KBM-7 (cell line): ENCODE measurements at regions not wholly inside any gene's neighbourhood (a gene's known extent, or its start where the extent isn't known, plus 50 kb on each side); places are given as distances from the start of the nearest gene placed in this dataset.
"Not testable (repeated sequence)": the region's sequence is repeated elsewhere in the genome, so short reads cannot be mapped to it uniquely, and the experiment has no call there.

Source experiments
- DNase-seq: peaks from one replicate; pipeline ENCODE4 v3.0.0-alpha.2; 2015
- in situ Hi-C: fragments of 300-500 bp; cut with MboI; formaldehyde crosslinking; loops from 2 replicates; pipeline ENCODE4 v1.14.3; 2020; ENCODE audit warnings: low sequenced_read_pairs, low pct_unique_long_range_greater_than_20kb, mixed read lengths

- no peak for DNase-seq
- in situ Hi-C loops: no loop called here
These were observed 193.9 kb upstream of the PHF14 start for GRCh38 chr7:10779465-10780399.

- in situ Hi-C loops: no loop called here
These were observed 193.3 kb upstream of the PHF14 start for GRCh38 chr7:10780400-10780747.

DNA sequence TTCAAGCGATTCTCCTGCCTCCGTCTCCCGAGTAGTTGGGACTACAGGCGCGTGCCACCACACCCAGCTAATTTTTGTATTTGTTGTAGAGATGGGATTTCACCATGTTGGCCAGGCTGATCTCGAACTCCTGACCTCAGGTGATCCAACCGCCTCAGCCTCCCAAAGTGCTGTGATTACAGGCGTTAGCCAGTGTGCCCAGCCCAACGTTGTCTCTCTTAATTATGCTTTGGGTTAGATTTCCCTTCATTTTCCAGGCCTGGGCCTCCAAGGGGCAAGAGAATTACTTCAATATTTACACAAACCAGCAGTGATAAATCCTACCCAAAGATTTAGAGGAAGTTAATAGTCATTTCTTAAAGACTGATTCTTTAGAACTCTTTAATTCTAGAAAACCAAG, 186.7 kb upstream of the PHF14 start:
- DNase-seq, in situ Hi-C loops: not testable (repeated sequence)

More at GRCh38 chr7:10780400-10780747, 193.3 kb upstream of the PHF14 start:
- DNase-seq: no peak

DNA sequence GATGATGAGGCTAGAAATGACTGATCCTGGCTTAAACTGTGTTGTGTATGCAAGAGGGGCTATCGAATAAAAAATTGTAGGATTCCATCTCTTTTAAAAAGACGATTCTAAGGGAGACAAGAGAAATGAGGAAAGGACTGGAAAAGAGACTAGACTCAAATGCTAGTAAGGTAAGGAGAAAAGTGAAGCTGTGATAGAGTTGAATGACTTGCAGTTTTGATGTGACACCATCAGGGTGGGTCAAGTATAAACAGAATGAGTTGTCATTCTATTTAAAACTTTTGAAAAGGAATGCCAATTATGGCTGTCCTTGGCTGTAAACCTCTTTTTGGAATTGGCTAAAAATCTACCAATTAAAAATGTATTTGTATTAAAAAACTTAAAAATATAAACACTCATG, 184.5 kb upstream of the PHF14 start:
- in situ Hi-C loops: no loop called here
- DNase-seq: no peak

GRCh38 chr7:10790910-10791309, 182.8 kb upstream of the PHF14 start:
- no peak for DNase-seq
- in situ Hi-C loops: no loop called here

DNA sequence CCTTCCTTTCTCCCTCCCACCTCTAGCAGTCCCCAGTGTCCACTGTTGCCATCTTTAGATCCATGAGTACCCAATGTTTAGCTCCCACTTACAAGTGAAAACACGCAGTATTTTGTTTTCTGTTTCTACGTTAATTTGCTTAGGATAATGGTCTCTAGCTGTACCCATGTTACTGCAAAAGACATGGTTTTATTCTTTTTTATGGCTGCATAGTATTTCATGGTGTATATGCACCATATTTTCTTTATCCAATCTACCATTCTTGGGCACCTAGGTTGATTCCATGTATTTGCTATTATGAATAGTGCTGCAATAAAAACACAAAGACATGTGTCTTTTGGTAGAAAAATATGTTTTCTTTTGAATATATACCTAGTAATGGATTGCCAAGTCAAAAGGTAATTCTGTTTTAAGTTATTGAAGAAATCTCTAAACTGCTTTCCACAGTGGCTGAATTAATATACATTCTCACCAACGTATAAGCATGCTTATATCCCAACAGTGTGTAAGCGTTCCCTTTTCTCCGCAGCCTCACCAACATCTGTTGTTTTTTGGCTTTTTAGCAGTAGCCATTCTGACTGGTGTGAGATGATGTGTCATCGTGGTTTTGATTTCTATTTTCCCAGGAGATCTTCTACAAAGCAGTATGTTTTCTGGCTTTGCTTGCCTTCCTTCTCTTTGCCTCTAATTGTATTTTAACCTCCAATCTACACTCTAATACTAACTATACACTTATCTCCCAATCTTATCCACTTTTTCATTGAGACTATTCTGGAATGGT, 179.5 kb upstream of the PHF14 start:
- DNase-seq: no peak
- in situ Hi-C loops: no loop called here

DNA sequence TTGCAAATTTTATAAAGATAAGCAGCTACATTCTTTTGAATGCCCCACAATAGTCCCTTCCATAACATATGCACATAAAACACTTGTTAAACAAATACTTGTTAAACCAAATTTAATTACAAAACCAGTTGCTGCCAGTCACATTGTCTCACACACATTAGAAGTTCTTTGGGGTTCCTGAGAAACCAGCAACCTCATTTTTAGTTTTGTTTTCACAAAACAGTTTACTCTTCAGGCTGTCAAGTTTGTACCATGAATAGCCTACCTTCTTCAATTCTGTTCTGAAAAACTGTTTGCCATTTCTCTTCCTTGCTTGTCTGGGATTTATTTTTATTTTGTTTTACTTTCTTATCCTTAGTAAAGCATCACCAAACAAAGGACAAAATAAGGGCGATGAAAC, 176.5 kb upstream of the PHF14 start:
- DNase-seq: no peak
- in situ Hi-C loops: no loop called here

- in situ Hi-C loops: no loop called here
- DNase-seq: no peak
These were observed 175.6 kb upstream of the PHF14 start for GRCh38 chr7:10798044-10798443.

DNA sequence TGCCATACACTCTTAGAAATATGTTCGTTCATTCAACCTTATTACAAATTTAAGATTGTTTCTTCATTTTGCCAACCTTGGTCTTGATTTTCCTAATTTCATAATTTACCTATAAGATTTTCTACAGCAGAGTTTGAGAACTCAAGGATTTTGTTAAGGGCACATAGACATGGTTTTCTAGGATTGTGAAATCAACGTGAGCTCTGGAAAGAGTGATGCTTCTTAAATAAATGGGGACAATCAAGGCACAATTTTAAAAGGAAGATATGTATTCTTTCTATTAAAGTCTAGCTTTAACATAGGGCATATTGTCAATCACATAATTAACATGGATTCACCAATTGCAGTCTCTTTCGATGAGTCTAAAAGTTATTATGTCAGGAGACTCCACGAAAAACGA, 174.2 kb upstream of the PHF14 start:
- no peak for DNase-seq
- in situ Hi-C loops: no loop called here

DNA sequence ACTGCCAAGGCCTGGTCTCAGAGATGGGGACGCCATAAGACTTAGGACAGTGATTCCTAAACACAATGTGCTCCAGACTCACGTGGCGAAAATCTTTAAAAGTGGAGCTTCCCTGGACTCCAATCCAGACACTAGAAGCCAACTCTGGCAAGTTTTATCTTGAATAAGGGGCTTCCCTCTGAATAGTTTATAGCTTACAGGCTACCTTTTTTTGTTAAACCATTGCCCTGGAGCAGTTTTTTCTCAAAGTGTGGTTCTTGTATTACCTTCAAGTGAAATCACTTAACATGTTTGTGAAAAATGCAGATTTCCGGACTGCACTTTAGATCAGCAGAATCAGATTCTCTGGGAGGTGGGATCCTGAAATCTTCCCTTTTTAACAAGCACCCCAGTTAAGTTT, 171.7 kb upstream of the PHF14 start:
- no peak for DNase-seq
- in situ Hi-C loops: no loop called here

DNA sequence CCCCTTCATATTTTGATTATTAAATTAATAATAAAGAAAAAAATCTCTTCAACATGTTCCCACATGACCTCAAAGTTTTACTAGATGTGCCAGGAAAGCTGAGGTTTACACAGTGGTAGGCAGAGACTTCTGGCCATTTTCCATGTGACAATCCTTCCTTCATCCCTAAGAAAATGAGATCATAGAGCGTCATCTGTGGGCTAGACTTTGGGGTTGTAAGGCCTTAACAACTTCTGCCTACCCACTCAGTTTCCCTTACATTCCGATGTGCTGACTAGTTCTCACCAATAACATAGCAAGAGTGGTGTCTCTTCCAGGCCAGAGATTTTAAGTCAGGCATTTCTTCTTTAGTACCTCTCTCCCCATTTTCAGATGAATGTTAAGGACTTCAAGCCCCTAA, 171.1 kb upstream of the PHF14 start:
- in situ Hi-C loops: no loop called here
- no peak for DNase-seq

DNA sequence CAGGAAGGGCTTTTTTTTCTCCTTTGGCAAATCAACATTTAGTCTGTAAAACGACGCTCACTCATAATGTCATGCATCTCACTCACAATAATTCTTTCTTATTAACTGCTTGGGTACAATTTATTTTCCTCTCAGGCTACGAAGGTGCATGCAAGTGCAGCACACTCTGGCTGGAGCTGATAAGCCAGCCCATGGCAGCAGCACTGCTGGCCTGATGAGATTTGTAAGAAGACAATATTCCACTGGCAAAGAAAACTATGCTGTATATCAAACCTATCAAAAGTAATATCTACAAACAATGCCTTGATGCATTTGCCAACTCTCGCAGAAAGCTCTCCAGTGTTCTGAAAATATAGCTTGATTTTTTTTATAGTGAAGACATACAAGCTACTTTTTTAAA, 170.0 kb upstream of the PHF14 start:
- in situ Hi-C loops: no loop called here
- no peak for DNase-seq

- in situ Hi-C loops: no loop called here
These were observed 168.9 kb upstream of the PHF14 start for GRCh38 chr7:10804770-10805169.

DNA sequence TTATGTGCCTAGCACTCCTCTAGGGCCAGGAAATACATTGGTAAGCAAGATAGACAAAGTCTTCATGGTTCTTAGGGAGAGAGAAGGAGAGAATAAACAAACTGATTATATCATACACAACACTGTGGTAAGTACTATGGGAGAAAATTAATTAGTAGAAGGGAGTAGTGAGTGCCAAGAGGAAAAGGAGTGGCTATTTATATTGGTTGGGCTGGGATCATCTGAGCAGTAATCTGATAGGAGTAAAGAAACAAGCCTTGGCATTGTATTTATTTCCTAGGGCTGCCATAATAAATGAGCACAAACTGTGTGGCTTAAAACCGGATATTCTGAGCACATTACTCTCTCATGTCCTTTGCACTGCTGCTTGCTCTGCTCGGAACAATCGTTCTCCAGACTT, 158.1 kb upstream of the PHF14 start:
- no peak for DNase-seq
- in situ Hi-C loops: no loop called here

More at GRCh38 chr7:10804770-10805169, 168.9 kb upstream of the PHF14 start:
- DNase-seq: no peak

- in situ Hi-C loops: no loop called here
- DNase-seq: no peak
These were observed 152.5 kb upstream of the PHF14 start for GRCh38 chr7:10821156-10821555.

DNA sequence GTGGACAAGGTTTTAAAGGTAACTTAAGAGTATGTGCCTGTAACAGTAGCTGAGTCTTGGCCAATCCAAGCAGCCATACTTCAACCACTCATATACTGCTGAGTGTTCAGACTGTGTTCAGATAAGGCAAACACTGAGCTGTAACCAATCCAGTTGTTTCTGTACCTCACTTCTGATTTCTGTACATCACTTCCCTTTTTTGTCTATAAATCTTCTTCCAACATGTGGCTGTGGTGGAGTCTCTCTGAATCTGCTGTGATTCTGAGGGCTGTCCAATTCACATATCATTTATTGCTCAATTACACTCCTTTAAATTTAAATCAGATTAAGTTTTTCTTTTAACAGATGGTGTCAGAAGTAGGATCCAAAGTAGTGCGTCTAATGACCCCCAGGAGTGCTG, 149.5 kb upstream of the PHF14 start:
- DNase-seq: peak; percentile 5
- in situ Hi-C loops: no loop called here

- DNase-seq: no peak
- in situ Hi-C loops: no loop called here
These were observed 135.4 kb upstream of the PHF14 start for GRCh38 chr7:10838228-10838627.

- in situ Hi-C loops: no loop called here
These were observed 128.4 kb upstream of the PHF14 start for GRCh38 chr7:10845225-10845624.

DNA sequence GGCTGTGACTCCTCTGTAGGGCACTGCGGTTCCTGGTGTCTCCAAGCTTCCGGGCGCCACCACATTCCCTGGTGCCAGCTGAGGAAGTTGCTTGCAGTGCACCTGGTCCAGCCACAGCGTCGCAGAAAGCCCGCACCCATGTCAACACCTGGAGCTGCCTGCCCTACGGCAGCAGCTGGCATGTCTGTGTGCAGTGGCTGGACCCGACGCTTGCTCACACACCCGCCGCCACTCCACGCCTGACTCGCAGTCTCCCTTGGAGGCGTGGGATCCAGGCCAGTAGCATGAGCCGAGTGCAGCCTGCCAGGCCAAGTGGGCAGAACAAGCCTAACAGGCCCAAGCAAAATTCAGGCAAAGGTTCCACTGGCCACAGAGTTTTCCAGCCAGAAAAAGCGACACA, 118.1 kb upstream of the PHF14 start:
- in situ Hi-C loops: no loop called here
- DNase-seq: no peak

More at GRCh38 chr7:10845225-10845624, 128.4 kb upstream of the PHF14 start:
- no peak for DNase-seq

DNA sequence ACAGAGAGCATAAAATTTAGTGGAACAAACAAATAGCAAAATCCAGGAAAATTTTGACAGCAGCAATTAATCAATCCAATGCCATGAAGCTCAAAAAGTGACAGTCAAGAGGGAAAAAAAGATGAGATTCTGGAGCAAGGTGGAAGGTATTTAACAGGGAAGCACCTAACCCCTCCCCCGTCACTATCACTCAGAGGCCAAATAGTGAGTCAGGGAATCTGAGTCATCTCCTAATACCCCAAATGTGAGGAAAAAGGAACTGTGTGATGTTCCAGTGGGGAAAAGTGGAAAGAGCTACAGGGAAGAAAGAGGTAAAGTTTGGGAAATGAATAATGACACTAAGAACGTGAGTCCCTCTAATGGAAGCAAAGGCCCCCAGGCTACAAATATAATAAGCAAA, 113.2 kb upstream of the PHF14 start:
- in situ Hi-C loops: no loop called here
- no peak for DNase-seq
